Adipocyte (in vitro differentiated cells): ENCODE measurements at regions not wholly inside any gene's neighbourhood (a gene's known extent, or its start where the extent isn't known, plus 50 kb on each side); places are given as distances from the start of the nearest gene placed in this dataset.
"Not testable (repeated sequence)": the region's sequence is repeated elsewhere in the genome, so short reads cannot be mapped to it uniquely, and the experiment has no call there.

Experiments used
- DNase-seq: peaks from one replicate; pipeline ENCODE4 v3.0.0-alpha.2; 2015; ENCODE audit warnings: low read depth
- H3K27me3 ChIP-seq: replicated peaks from 2 replicates; pipeline ENCODE4 v1.7.0; 2013; ENCODE audit warnings: mild to moderate bottlenecking, low read length, moderate library complexity; ENCODE audit not compliant: control insufficient read depth, insufficient read depth
- H3K36me3 ChIP-seq: 2 replicates; pipeline ENCODE4 v1.7.0; 2013; ENCODE audit warnings: low read length, mild to moderate bottlenecking, moderate library complexity; ENCODE audit not compliant: control insufficient read depth, insufficient read depth, severe bottlenecking
- H3K4me1 ChIP-seq: 2 replicates; pipeline ENCODE4 v1.7.0; 2013; ENCODE audit warnings: mild to moderate bottlenecking, low read length, moderate library complexity; ENCODE audit not compliant: control insufficient read depth, insufficient read depth
- H3K4me3 ChIP-seq: 2 replicates; pipeline ENCODE4 v1.7.0; 2013; ENCODE audit warnings: mild to moderate bottlenecking, low read length, moderate library complexity
- H3K9ac ChIP-seq: 2 replicates; pipeline ENCODE4 v1.7.0; 2013; ENCODE audit warnings: mild to moderate bottlenecking, low read length, moderate library complexity
- H3K9me3 ChIP-seq: 2 replicates; pipeline ENCODE4 v1.7.0; 2013; ENCODE audit warnings: mild to moderate bottlenecking, low read length, moderate library complexity; ENCODE audit not compliant: control insufficient read depth

- Histone ChIP-seq H3K36me3 (peaks cover 4% of the 10 kb centered on the region), H3K9me3 (peaks cover 7% of the 10 kb centered on the region), H3K4me1 (peaks cover 11% of the 10 kb centered on the region), H3K9ac (no peak overlapping the region), H3K4me3 (no peak overlapping the region), H3K27me3 (no peaks in the 10 kb centered on the region)
- no peak for DNase-seq
These were observed 75.6 kb upstream of the SPRY4 start for GRCh38 chr5:142400415-142400814.

GRCh38 chr5:142399891-142400290 lies 75.1 kb upstream of the SPRY4 start:
- peaks cover 7% of the 10 kb centered on the region for H3K9me3 ChIP-seq
- H3K27me3 ChIP-seq: no peaks in the 10 kb centered on the region
- no peak for DNase-seq
- H3K4me3 ChIP-seq: no peak overlapping the region
- H3K4me1 ChIP-seq: peaks cover 11% of the 10 kb centered on the region
- peaks cover 4% of the 10 kb centered on the region for H3K36me3 ChIP-seq
- H3K9ac ChIP-seq: no peak overlapping the region

GRCh38 chr5:142398730-142399055 lies 73.9 kb upstream of the SPRY4 start:
- peaks cover 6% of the 10 kb centered on the region for H3K4me1 ChIP-seq
- H3K9me3 ChIP-seq: peaks cover 7% of the 10 kb centered on the region
- no peak for DNase-seq
- H3K36me3 ChIP-seq: peaks cover 4% of the 10 kb centered on the region
- no peak overlapping the region for H3K4me3 ChIP-seq
- H3K9ac ChIP-seq: no peak overlapping the region
- H3K27me3 ChIP-seq: no peaks in the 10 kb centered on the region

GRCh38 chr5:142398011-142398729 lies 73.3 kb upstream of the SPRY4 start:
- not testable (repeated sequence) for DNase-seq

GRCh38 chr5:142397178-142397577 lies 72.4 kb upstream of the SPRY4 start:
- peaks cover 6% of the 10 kb centered on the region for H3K4me1 ChIP-seq
- DNase-seq: no peak

More at GRCh38 chr5:142398011-142398729, 73.3 kb upstream of the SPRY4 start:
- H3K36me3 ChIP-seq, H3K4me1 ChIP-seq, H3K4me3 ChIP-seq, H3K27me3 ChIP-seq, H3K9me3 ChIP-seq, H3K9ac ChIP-seq: not testable (repeated sequence)

GRCh38 chr5:142396436-142397038 lies 71.7 kb upstream of the SPRY4 start:
- Histone ChIP-seq H3K4me1 (peaks cover 7% of the 10 kb centered on the region), H3K36me3 (peaks cover 4% of the 10 kb centered on the region), H3K4me3 (no peak overlapping the region), H3K27me3 (no peaks in the 10 kb centered on the region), H3K9ac (no peak overlapping the region), H3K9me3 (peaks cover 7% of the 10 kb centered on the region)
- no peak for DNase-seq

More at GRCh38 chr5:142397178-142397577, 72.4 kb upstream of the SPRY4 start:
- H3K27me3 ChIP-seq: no peaks in the 10 kb centered on the region
- H3K4me3 ChIP-seq: no peak overlapping the region
- H3K9me3 ChIP-seq: peaks cover 7% of the 10 kb centered on the region
- peaks cover 4% of the 10 kb centered on the region for H3K36me3 ChIP-seq
- H3K9ac ChIP-seq: no peak overlapping the region

- H3K9ac ChIP-seq: no peak overlapping the region
- no peak overlapping the region for H3K4me3 ChIP-seq
- peaks cover 4% of the 10 kb centered on the region for H3K36me3 ChIP-seq
- no peak for DNase-seq
- peaks cover 7% of the 10 kb centered on the region for H3K9me3 ChIP-seq
- peaks cover 19% of the 10 kb centered on the region for H3K4me1 ChIP-seq
- no peaks in the 10 kb centered on the region for H3K27me3 ChIP-seq
These were observed 70.5 kb upstream of the SPRY4 start for GRCh38 chr5:142395334-142395733.

GRCh38 chr5:142391058-142391845 lies 66.4 kb upstream of the SPRY4 start:
- Histone ChIP-seq H3K9ac (peak overlapping the region; percentile 84), H3K4me3 (peak overlapping the region; percentile 65), H3K36me3 (no peaks in the 10 kb centered on the region), H3K9me3 (peaks cover under 1% of the 10 kb centered on the region), H3K4me1 (peaks cover 44% of the 10 kb centered on the region), H3K27me3 (no peaks in the 10 kb centered on the region)
- no peak for DNase-seq

GRCh38 chr5:142390334-142390733 lies 65.5 kb upstream of the SPRY4 start:
- H3K9ac ChIP-seq: peak overlapping the region; percentile 84
- H3K4me1 ChIP-seq: peaks cover 47% of the 10 kb centered on the region
- peak; percentile 23 for DNase-seq
- no peaks in the 10 kb centered on the region for H3K9me3 ChIP-seq
- no peaks in the 10 kb centered on the region for H3K27me3 ChIP-seq
- no peaks in the 10 kb centered on the region for H3K36me3 ChIP-seq
- H3K4me3 ChIP-seq: peak overlapping the region; percentile 65

GRCh38 chr5:142388696-142389095 lies 63.9 kb upstream of the SPRY4 start:
- Histone ChIP-seq H3K27me3 (no peaks in the 10 kb centered on the region), H3K9ac (peak overlapping the region; percentile 38), H3K9me3 (no peaks in the 10 kb centered on the region), H3K4me1 (peaks cover 47% of the 10 kb centered on the region), H3K36me3 (no peaks in the 10 kb centered on the region), H3K4me3 (no peak overlapping the region)
- no peak for DNase-seq

GRCh38 chr5:142387024-142387682 lies 62.3 kb upstream of the SPRY4 start:
- Histone ChIP-seq H3K9ac (no peak overlapping the region), H3K4me1 (peaks cover 47% of the 10 kb centered on the region), H3K27me3 (no peaks in the 10 kb centered on the region), H3K4me3 (no peak overlapping the region), H3K9me3 (no peaks in the 10 kb centered on the region), H3K36me3 (no peaks in the 10 kb centered on the region)
- no peak for DNase-seq
